T-helper 2 cell treated with Interferon-gamma antibody and Interleukin-4, amounts not matched to agents 5 μg/mL and 100 μg/mL, for 36 hours (primary cell): ENCODE measurements at regions not wholly inside any gene's neighbourhood (a gene's known extent, or its start where the extent isn't known, plus 50 kb on each side); places are given as distances from the start of the nearest gene placed in this dataset.

Experiments used
- DNase-seq: peaks from one replicate; pipeline ENCODE4 v3.0.0; 2021; ENCODE audit warnings: low spot score
- H3K27ac Mint-ChIP-seq: one replicate; pipeline ENCODE4 v1.8.0; 2021; ENCODE audit warnings: mild to moderate bottlenecking, mixed read lengths
- H3K27me3 Mint-ChIP-seq: one replicate; pipeline ENCODE4 v1.8.0; 2021; ENCODE audit warnings: low read depth, mixed read lengths
- H3K36me3 Mint-ChIP-seq: one replicate; pipeline ENCODE4 v1.8.0; 2021; ENCODE audit warnings: low read depth, mixed read lengths
- H3K4me1 Mint-ChIP-seq: one replicate; pipeline ENCODE4 v1.8.0; 2021; ENCODE audit warnings: low read depth, mixed read lengths
- H3K4me3 Mint-ChIP-seq: one replicate; pipeline ENCODE4 v1.8.0; 2022; ENCODE audit warnings: mild to moderate bottlenecking, moderate library complexity, mixed read lengths
- H3K9me3 Mint-ChIP-seq: one replicate; pipeline ENCODE4 v1.8.0; 2021; ENCODE audit warnings: mixed read lengths

DNA sequence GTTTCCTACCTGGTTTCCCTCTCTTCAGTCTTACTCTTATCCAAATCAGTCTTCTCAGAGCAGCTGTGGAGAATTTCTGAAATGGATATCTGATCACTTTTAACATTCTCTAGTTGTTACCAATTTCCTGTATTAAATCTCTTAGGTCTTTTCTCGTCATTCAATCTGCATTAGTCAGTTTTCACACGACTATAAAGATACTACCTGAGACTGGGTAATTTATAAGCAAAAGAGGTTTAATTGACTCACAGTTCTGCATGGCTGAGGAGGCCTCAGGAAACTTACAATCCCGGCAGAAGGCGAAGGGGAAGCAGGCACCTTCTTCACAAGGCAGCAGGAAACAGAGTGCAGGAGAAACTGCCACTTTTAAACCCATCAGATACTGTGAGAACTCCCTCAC lies 444.8 kb downstream of the GATA3 start:
- H3K27ac Mint-ChIP-seq = no peak overlapping the region
- DNase-seq = no peak
- H3K9me3 Mint-ChIP-seq = peaks cover 14% of the 10 kb centered on the region
- H3K4me1 Mint-ChIP-seq = peaks cover 15% of the 10 kb centered on the region
- H3K27me3 Mint-ChIP-seq = no peaks in the 10 kb centered on the region
- H3K36me3 Mint-ChIP-seq = no peaks in the 10 kb centered on the region
- no peak overlapping the region for H3K4me3 Mint-ChIP-seq

DNA sequence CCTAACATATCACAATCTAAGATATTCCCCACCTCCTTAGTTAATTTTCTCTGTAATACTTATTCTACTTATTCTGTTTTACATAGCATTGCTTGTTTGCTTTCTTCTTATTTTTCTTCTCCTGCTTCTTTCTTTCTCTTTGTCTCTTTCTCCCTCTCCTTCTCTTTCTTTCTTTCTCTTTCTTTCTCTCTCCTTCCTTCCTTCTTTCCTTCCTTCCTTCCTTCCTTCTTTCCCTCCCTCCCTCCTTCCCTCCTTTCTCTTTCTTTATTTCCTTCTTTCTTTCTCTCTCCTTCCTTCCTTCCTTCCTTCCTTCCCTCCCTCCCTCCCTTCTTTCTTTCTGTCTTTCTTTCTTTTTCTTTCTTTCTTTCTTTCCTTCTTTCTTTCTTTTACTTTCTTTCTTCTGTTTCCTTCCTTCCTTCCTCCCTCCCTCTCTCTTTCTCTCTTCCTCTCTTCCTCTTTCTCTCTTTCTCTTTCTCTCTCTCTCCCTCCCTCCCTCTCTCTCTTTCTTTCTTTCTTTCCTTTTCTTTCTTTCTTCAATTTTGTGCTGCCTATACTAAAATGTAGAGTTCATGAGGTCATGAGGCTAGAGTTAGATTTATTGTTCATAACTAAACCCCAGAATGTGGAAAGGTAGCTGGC lies 445.4 kb downstream of the GATA3 start:
- DNase-seq = no peak
- Mint-ChIP-seq H3K4me3 (no peak overlapping the region), H3K27ac (no peak overlapping the region), H3K27me3 (no peaks in the 10 kb centered on the region), H3K9me3 (peaks cover 14% of the 10 kb centered on the region), H3K36me3 (no peaks in the 10 kb centered on the region), H3K4me1 (peaks cover 15% of the 10 kb centered on the region)

DNA sequence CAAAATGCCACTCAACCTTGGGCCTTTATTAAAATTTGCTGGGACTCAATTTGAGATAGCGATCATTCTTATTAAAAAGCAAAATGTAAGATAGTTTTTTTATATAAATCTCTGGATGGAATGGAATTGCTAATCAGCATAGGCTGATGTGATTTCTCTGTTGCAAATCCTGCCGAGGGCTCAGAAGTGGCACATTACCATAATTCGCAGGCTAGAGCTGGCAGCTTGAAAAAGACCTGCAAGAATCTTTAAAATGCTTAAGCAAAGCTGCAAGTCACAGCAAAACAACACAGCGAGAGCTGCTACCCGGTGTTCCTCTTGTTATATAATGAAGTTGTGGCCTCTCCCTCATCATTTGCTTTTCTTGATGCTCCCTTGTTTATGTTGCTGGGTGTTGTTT lies 448.1 kb downstream of the GATA3 start:
- H3K27me3 Mint-ChIP-seq = peaks cover 3% of the 10 kb centered on the region
- H3K36me3 Mint-ChIP-seq = no peaks in the 10 kb centered on the region
- peaks cover 15% of the 10 kb centered on the region for H3K4me1 Mint-ChIP-seq
- peaks cover 14% of the 10 kb centered on the region for H3K9me3 Mint-ChIP-seq
- H3K27ac Mint-ChIP-seq = no peak overlapping the region
- H3K4me3 Mint-ChIP-seq = no peak overlapping the region
- no peak for DNase-seq

DNA sequence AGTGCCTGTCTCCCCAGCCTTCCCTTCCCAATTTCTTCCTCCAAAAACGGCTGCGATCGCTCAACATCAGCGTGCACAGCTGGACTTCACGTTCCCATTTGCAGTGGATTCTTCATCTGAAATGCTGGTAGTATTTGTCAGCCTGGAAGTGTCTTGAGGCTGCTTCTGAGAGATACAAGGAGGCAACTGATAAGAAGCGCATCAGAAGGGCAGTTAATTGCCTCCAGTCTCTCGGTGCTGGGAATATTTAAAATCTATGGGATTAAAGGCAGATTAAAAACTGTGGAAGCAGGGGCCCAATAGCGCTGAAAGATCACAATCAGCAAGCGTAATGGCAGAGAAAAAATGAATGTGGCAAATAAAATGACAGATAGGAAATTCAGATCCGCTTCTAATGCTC lies 450.0 kb downstream of the GATA3 start:
- peaks cover 4% of the 10 kb centered on the region for H3K4me1 Mint-ChIP-seq
- DNase-seq = no peak
- H3K4me3 Mint-ChIP-seq = no peak overlapping the region
- peaks cover 4% of the 10 kb centered on the region for H3K9me3 Mint-ChIP-seq
- no peaks in the 10 kb centered on the region for H3K36me3 Mint-ChIP-seq
- H3K27me3 Mint-ChIP-seq = peaks cover 6% of the 10 kb centered on the region
- H3K27ac Mint-ChIP-seq = no peak overlapping the region

DNA sequence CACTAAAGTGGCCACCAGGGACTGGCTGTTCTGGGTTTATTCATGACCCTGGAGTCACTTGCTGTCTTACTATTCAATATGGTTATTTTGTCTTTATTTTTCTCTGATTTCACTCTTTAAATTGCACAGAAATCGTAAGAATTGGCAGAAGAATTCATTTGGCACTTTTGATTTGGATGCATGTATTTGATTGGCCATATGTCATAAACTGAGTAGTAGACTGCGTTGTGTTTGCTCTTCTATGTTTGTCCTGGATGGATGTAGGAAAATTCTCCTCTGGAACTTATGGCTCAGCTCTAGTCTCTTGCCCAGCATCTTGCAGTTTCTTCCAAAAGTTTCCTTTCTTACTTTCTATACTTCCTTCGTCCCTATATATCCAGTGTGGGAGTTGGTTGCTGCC lies 452.7 kb downstream of the GATA3 start:
- Mint-ChIP-seq H3K27me3 (peaks cover 7% of the 10 kb centered on the region), H3K36me3 (no peaks in the 10 kb centered on the region), H3K27ac (no peak overlapping the region), H3K4me3 (no peak overlapping the region), H3K4me1 (no peaks in the 10 kb centered on the region), H3K9me3 (no peaks in the 10 kb centered on the region)
- DNase-seq = no peak

DNA sequence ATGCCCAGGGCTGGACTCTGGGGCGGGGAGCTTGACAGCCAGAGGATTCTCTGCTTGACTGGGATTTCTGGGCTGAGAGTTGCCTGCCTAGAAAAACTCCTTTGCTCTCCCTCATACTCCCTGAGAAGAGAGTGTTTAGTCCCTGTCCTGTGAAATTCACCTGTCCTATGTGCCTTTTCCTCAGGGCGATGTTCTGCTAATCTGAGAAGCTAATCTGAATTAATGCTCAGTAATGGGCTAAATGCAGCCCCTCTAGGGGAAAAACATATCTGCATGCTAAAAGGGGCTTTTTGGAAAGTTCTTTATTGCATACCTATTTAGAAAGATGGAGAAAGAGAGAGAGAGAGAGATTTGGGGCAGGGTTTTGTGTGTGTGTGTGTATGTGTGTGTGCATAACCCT lies 454.4 kb downstream of the GATA3 start:
- no peak overlapping the region for H3K4me3 Mint-ChIP-seq
- H3K27ac Mint-ChIP-seq = no peak overlapping the region

DNA sequence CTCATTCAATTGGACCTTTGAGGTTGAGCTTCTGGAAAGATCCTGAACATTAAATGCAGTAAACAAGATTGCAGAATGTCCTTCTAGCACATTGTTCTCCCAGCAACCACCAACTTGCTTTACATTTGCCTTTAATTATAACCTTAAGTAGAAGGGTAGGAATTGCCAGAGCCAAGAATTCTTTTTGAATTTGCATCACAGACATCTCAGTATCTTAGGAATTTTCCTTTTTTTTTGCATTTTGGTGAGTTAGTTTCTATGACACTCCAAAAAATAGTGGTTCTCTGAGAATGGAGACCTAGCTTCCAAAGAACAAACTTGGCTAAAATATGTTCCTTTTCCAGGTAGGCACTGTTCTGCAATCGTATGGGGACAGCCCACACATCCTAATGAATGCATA lies 456.0 kb downstream of the GATA3 start:
- no peaks in the 10 kb centered on the region for H3K36me3 Mint-ChIP-seq
- H3K27me3 Mint-ChIP-seq = peaks cover 7% of the 10 kb centered on the region
- DNase-seq = no peak
- H3K9me3 Mint-ChIP-seq = no peaks in the 10 kb centered on the region
- H3K4me1 Mint-ChIP-seq = no peaks in the 10 kb centered on the region
- H3K27ac Mint-ChIP-seq = no peak overlapping the region
- no peak overlapping the region for H3K4me3 Mint-ChIP-seq

More for the DNA sequence above, 454.4 kb downstream of the GATA3 start:
- Mint-ChIP-seq H3K36me3 (no peaks in the 10 kb centered on the region), H3K27me3 (peaks cover 7% of the 10 kb centered on the region), H3K9me3 (no peaks in the 10 kb centered on the region), H3K4me1 (no peaks in the 10 kb centered on the region)
- DNase-seq = no peak

DNA sequence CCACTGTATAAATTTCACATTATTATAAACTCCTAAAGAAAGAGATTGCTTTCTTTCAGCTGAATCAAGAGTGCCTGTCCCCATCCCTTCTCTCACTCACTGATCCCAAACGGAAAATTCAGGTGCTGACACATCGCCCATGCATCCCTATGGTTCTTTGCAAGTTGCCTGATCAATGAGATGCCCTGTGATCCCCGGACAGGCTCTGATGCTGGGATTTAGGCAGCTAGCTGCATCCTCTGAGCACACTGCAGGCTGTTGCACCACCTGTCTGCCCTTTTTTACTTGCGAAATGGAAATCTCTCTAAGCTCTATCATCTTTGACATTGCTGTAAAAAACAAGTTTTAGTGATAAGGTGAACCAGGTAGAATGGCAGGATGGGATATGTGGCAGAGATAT lies 456.5 kb downstream of the GATA3 start:
- Mint-ChIP-seq H3K27ac (no peak overlapping the region), H3K4me1 (no peaks in the 10 kb centered on the region), H3K9me3 (no peaks in the 10 kb centered on the region), H3K27me3 (peaks cover 7% of the 10 kb centered on the region), H3K36me3 (no peaks in the 10 kb centered on the region), H3K4me3 (no peak overlapping the region)
- DNase-seq = no peak

DNA sequence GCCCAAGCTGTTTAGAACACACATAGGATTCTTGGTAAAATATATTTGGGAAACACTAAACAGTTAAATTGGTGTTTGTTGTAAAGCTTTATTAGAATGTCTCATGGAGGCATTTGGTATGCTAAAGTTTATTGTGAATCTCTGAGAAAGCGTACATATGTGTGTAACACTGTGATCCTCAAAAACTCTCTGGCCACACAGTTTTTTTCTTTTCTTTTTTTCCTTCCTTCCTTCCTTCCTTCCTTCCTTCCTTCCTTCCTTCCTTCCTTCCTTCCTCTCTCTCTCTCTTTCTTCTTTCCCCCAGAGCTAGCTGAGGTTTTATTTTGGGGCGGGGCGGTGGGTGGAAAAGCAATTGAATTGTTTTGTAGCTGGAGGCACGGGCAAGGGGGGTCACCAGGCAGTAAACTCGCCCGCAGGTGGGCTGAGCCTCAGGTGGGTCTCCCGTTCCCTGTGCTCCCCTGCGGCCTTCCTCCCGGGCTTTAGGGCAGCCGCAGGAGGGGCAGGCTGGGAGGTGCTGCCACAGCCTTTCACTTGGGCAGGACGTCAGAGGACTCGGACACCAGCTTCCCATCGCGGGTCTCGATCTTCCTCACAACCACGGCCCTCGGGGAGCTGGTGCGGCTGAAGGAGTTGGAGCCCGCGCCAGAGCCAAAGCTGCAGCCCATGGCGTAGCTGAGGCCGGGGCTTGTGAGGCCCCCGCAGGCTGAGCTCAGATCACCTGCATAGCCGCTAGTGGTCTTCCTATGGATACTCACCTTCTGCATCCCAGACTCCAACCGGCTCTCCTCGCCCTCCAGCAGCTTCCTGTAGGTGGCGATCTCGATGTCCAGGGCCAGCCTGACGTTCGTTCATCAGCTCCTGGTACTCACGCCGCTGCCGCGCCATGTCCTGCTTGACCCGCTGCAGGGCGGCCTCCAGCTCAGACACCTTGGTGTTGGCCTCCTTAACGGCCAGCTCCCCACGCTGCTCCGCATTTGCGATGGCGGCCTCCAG lies 459.0 kb downstream of the GATA3 start:
- Mint-ChIP-seq H3K27ac (no peak overlapping the region), H3K9me3 (no peaks in the 10 kb centered on the region), H3K27me3 (peaks cover 4% of the 10 kb centered on the region), H3K4me3 (no peak overlapping the region), H3K36me3 (no peaks in the 10 kb centered on the region), H3K4me1 (no peaks in the 10 kb centered on the region)
- DNase-seq = no peak

DNA sequence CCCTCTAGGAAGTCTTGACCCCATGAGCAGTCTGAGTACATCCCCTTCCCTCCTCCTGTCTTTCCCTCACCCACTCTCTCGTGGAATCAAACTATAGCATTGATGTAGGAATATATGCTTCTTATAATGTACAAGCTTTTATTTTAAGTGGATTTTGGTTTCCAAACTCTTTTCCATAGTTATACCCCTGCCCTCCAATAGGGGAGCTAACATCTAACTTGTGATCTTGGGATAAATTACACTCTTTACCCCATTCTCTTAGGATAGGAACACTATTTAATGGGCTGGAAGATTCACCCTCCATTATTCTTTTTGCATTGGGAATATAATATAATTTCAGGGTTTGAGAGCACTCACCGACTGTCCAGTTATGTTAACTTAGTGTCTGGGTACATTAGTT lies 465.9 kb downstream of the GATA3 start:
- no peaks in the 10 kb centered on the region for H3K4me1 Mint-ChIP-seq

DNA sequence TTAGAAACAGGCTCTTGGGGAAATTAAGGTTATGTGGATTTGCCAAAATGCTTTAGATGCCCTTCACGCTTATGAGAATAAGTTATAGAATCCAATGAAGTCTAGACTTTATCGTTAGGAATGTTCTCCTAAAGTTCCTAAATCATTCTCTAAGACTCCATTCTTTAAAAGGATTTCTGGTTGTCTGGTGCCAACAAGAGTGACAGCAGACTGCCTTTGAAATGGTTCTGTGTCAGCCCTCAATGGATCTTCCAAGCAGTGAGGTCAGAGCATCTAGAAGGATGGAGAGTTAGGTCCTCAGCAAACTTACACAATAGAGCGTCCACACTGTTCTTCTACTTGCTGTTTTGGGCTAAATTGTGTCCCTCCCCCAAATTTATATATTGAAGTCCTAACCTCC lies 473.3 kb downstream of the GATA3 start:
- Mint-ChIP-seq H3K27ac (no peak overlapping the region), H3K27me3 (no peaks in the 10 kb centered on the region), H3K36me3 (no peaks in the 10 kb centered on the region), H3K9me3 (peaks cover 31% of the 10 kb centered on the region), H3K4me3 (no peak overlapping the region), H3K4me1 (peaks cover 2% of the 10 kb centered on the region)
- DNase-seq = no peak

More for the DNA sequence above, 465.9 kb downstream of the GATA3 start:
- Mint-ChIP-seq H3K9me3 (peaks cover 20% of the 10 kb centered on the region), H3K27ac (no peak overlapping the region), H3K4me3 (no peak overlapping the region), H3K27me3 (no peaks in the 10 kb centered on the region), H3K36me3 (peaks cover 3% of the 10 kb centered on the region)
- no peak for DNase-seq

DNA sequence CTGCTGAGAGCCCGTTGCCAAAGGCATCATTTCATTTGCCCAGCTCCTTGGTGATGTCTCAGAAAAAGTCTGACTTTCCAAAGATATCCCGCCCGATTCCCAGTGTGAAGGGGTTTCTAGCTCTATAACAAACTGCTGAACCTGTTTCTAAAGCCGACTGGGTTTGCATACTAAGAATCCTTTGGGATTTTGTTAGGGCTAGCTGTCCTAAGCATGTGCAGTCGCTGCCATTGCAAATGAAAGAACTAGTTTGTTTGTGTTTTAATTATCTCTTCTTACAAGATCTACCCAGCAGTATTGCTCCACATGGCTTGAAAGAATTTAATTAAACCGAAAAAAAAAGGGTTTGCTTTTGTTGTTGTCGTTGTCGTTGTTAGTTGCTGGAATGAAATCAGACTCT lies 476.6 kb downstream of the GATA3 start:
- Mint-ChIP-seq H3K27me3 (no peaks in the 10 kb centered on the region), H3K4me1 (peaks cover 2% of the 10 kb centered on the region), H3K36me3 (no peaks in the 10 kb centered on the region), H3K9me3 (peaks cover 23% of the 10 kb centered on the region), H3K27ac (no peak overlapping the region), H3K4me3 (no peak overlapping the region)
- DNase-seq = no peak

DNA sequence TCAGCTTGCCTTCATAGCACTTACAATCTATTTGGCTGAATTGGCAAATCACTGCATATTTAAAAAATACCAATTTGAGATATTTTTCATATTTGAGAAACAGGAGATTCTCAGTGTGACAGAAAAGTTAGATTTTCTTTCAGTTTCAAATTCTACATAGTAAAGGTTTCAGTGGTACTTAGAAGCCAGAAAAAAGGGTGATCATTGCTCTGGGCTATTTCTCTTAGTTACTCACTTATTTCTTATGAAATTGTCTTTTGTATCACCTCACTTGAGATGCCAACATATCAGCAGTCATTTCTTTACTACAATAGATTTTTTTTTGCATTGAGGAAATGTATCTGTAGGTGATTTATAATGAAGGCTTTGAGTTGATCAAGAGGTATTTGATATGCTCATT lies 478.2 kb downstream of the GATA3 start:
- Mint-ChIP-seq H3K27me3 (no peaks in the 10 kb centered on the region), H3K27ac (no peak overlapping the region), H3K4me1 (peaks cover 2% of the 10 kb centered on the region), H3K9me3 (peaks cover 15% of the 10 kb centered on the region), H3K36me3 (no peaks in the 10 kb centered on the region), H3K4me3 (no peak overlapping the region)
- DNase-seq = no peak

DNA sequence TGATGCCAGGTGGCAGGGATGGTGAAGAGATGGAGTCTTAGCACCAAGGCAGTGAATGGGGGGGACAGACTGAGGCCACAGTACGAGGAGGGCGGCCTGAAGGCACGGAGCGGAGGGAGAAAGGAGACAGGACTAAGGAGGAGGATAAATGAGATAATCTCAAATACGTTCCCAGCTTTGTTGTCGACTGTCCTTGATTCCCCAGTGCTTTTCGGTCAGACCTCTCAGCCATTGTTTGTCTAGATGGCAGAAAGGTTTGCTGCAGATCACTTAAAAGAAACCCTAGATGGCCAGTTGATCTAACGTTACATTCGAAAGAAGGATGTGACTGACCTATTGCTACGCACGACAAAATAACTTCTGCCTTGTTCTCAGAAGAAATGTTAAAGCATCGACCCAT lies 479.0 kb downstream of the GATA3 start:
- H3K27ac Mint-ChIP-seq = no peak overlapping the region
- DNase-seq = no peak
- H3K4me3 Mint-ChIP-seq = no peak overlapping the region
- peaks cover 10% of the 10 kb centered on the region for H3K9me3 Mint-ChIP-seq
- no peaks in the 10 kb centered on the region for H3K27me3 Mint-ChIP-seq
- H3K36me3 Mint-ChIP-seq = no peaks in the 10 kb centered on the region
- peaks cover 2% of the 10 kb centered on the region for H3K4me1 Mint-ChIP-seq
